Karpas-422 (cell line): ENCODE measurements at regions not wholly inside any gene's neighbourhood (a gene's known extent, or its start where the extent isn't known, plus 50 kb on each side); places are given as distances from the start of the nearest gene placed in this dataset.

ENCODE experiments used
- DNase-seq: peaks from one replicate; pipeline ENCODE4 v3.0.0-alpha.2; 2015
- H2AFZ ChIP-seq: fragments of 200-600 bp; sonication (generic); 2 replicates; pipeline ENCODE4 v1.6.1; 2014; ENCODE audit warnings: antibody characterized with exemption, low read length, mixed read lengths
- H3K27ac ChIP-seq: fragments of 200-600 bp; sonication (generic); 2 replicates; pipeline ENCODE4 v1.5.1; 2014; ENCODE audit warnings: mild to moderate bottlenecking, low read length, moderate library complexity
- H3K27me3 ChIP-seq: fragments of 200-600 bp; sonication (generic); 2 replicates; pipeline ENCODE4 v1.6.1; 2014; ENCODE audit warnings: low read length, mixed read lengths
- H3K36me3 ChIP-seq: fragments of 200-600 bp; sonication (generic); 2 replicates; pipeline ENCODE4 v1.6.1; 2014; ENCODE audit warnings: low read length, mixed read lengths; ENCODE audit not compliant: insufficient read depth
- H3K4me1 ChIP-seq: fragments of 200-600 bp; sonication (generic); 2 replicates; pipeline ENCODE4 v1.6.1; 2014; ENCODE audit warnings: mild to moderate bottlenecking, low read length, mixed read lengths
- H3K4me2 ChIP-seq: fragments of 200-600 bp; sonication (generic); 2 replicates; pipeline ENCODE4 v1.6.1; 2014; ENCODE audit warnings: low read length, low read depth, mild to moderate bottlenecking; ENCODE audit not compliant: poor library complexity, severe bottlenecking
- H3K4me3 ChIP-seq: fragments of 200-600 bp; sonication (generic); 2 replicates; pipeline ENCODE4 v1.5.1; 2014; ENCODE audit warnings: mild to moderate bottlenecking, antibody characterized with exemption, low read length, mixed read lengths
- H3K79me2 ChIP-seq: fragments of 200-600 bp; sonication (generic); 2 replicates; pipeline ENCODE4 v1.6.1; 2014; ENCODE audit warnings: mild to moderate bottlenecking, low read length, mixed read lengths
- H3K9ac ChIP-seq: fragments of 200-600 bp; sonication (generic); 2 replicates; pipeline ENCODE4 v1.6.0; 2014; ENCODE audit warnings: low read length
- H3K9me2 ChIP-seq: fragments of 200-600 bp; sonication (generic), shearing (Covaris generic); replicated peaks from 2 replicates; pipeline ENCODE4 v1.6.0; 2014; ENCODE audit warnings: mild to moderate bottlenecking, low read length, moderate library complexity; ENCODE audit not compliant: insufficient read depth
- H3K9me3 ChIP-seq: fragments of 300-700, 200-600 bp; sonication (generic); 2 replicates; pipeline ENCODE4 v1.6.1; 2014; ENCODE audit warnings: low read length, mixed read lengths
- H4K20me1 ChIP-seq: fragments of 200-600 bp; sonication (generic); 2 replicates; pipeline ENCODE4 v1.6.1; 2014; ENCODE audit warnings: mild to moderate bottlenecking, antibody characterized with exemption, low read length, low read depth; ENCODE audit not compliant: insufficient read depth

DNA sequence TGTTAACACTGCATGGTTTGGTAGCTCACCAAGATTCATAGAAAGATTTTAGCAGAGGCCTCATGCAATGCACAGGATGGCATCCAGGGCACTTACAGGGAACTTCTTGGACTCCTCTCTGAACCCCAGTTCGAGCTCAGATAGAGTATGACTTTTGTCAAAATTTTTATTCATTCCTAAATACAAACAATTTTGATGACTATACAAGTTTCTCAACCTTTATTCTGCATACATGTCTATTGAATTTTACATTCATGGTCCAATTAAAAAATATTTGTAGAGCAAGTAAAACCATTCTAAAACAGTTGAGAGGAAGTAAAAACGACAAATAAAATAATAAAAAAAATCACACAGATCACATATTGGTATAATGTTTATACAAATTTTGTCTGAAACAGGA, 219.0 kb upstream of the MAN1A1 start:
- Histone ChIP-seq H3K36me3 (no peaks in the 10 kb centered on the region), H4K20me1 (no peaks in the 10 kb centered on the region), H3K9me3 (no peaks in the 10 kb centered on the region), H3K4me3 (no peak overlapping the region), H2AFZ (no peak overlapping the region), H3K4me1 (no peaks in the 10 kb centered on the region), H3K27ac (no peak overlapping the region), H3K27me3 (no peaks in the 10 kb centered on the region), H3K9ac (no peak overlapping the region), H3K9me2 (no peaks in the 10 kb centered on the region), H3K4me2 (no peak overlapping the region), H3K79me2 (no peaks in the 10 kb centered on the region)
- no peak for DNase-seq

DNA sequence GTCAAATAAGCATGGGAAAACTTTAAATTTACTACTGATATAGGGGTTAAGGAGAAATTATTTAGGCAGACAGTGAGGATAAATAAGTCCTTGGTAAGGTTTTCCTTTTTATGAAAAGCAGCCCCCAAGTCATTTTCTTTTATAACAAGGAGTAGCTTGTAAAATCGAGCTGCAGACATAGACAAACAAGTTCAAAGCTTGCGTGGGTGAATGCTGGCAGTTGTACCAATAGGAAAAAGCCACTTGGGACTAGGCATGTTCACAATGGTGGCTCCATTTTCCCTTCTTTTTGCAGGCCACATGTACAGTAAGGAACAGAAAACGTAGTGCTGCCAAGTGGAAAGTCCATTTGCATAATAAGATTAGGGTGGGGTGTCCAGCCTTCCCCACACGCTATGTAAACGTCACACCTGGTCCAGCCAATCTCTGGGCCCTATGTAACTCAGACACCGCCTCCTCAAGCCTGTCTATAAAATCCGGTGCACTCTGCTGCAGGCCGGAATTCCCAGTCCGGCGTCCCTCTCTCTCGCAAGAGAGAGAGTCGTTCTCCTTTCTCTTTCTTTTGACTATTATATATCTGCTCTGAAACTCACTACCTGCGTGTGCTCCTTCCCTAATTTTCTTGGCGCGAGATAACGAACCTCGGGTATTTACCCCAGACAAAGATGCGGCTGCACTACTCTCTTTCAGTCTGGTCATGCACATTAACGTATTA, 217.1 kb upstream of the MAN1A1 start:
- Histone ChIP-seq H2AFZ (no peak overlapping the region), H3K9ac (no peak overlapping the region), H3K9me2 (no peaks in the 10 kb centered on the region), H3K9me3 (no peaks in the 10 kb centered on the region), H3K27me3 (no peaks in the 10 kb centered on the region), H3K4me3 (no peak overlapping the region), H3K79me2 (no peaks in the 10 kb centered on the region), H3K4me2 (no peak overlapping the region), H3K27ac (no peak overlapping the region), H4K20me1 (no peaks in the 10 kb centered on the region), H3K36me3 (no peaks in the 10 kb centered on the region), H3K4me1 (no peaks in the 10 kb centered on the region)
- DNase-seq, result no peak

DNA sequence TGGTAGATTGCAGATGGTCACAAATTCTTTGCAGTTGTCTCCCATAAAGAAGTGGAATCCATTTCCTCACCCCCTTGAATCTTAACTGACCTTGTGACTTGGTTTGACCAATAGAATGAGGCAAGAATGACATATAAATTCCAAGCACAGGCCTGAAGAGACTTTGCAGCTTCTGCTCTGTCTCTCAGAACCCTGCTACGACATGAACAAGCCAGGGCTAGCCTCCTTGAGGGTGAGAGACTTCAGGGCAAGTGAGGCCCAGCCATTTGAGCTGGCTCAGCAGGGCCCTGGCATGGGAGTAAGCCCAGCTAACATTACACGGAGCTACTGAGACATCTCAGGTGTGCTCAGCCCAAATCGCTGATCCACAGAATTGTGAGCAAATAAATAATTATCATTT, 216.3 kb upstream of the MAN1A1 start:
- Histone ChIP-seq H3K27me3 (no peaks in the 10 kb centered on the region), H4K20me1 (no peaks in the 10 kb centered on the region), H3K9ac (no peak overlapping the region), H3K79me2 (no peaks in the 10 kb centered on the region), H3K27ac (no peak overlapping the region), H3K9me2 (no peaks in the 10 kb centered on the region), H3K9me3 (no peaks in the 10 kb centered on the region), H2AFZ (no peak overlapping the region), H3K4me1 (no peaks in the 10 kb centered on the region), H3K36me3 (no peaks in the 10 kb centered on the region), H3K4me2 (no peak overlapping the region), H3K4me3 (no peak overlapping the region)
- no peak for DNase-seq

DNA sequence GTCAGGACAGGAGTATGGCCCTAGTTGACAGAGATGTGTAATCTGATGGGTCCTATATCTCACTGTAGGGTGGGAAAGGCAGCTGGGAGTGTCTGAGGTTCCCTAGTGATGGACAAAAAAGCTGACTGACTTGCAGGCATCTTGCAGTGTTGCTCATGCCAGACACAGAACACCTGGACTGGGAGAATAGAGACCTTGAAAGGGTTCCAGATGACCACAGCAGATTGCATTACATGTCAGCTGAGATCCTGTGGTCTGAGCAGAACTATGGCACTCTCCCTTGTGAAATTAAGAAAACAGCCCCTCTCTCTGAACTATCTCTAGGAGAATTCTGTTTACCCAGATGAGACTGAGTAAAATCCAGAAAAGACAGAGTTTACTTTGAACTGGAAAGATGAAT, 212.6 kb upstream of the MAN1A1 start:
- Histone ChIP-seq H4K20me1 (no peaks in the 10 kb centered on the region), H3K9me3 (no peaks in the 10 kb centered on the region), H3K4me1 (no peaks in the 10 kb centered on the region), H3K4me2 (no peak overlapping the region), H3K4me3 (no peak overlapping the region), H3K9me2 (no peaks in the 10 kb centered on the region), H3K27ac (no peak overlapping the region), H3K36me3 (no peaks in the 10 kb centered on the region), H3K79me2 (no peaks in the 10 kb centered on the region), H3K27me3 (no peaks in the 10 kb centered on the region), H3K9ac (no peak overlapping the region), H2AFZ (no peak overlapping the region)
- no peak for DNase-seq

DNA sequence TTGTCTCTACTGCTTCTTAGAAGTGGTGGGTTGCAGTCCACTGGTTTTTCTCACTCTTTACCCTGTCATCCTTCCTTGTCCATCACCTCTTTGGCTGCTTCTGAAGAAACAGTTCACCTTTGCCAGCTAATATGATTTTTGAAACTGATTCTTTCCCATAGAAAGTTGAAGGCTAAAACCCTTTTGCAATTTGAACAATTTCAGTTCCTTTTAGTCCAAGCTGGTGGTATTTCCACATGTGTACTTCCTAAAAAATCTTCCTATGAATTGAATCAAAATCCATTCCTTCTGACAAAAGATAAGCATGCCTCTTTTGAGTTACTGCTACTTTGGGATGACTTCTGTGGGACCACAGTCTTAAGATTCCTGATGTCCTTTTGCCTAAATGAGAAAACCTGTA, 210.0 kb upstream of the MAN1A1 start:
- Histone ChIP-seq H3K79me2 (no peaks in the 10 kb centered on the region), H3K4me2 (no peak overlapping the region), H4K20me1 (no peaks in the 10 kb centered on the region), H3K9ac (no peak overlapping the region), H3K27ac (no peak overlapping the region), H3K4me3 (no peak overlapping the region), H3K36me3 (no peaks in the 10 kb centered on the region), H3K9me2 (no peaks in the 10 kb centered on the region), H3K9me3 (no peaks in the 10 kb centered on the region), H3K4me1 (no peaks in the 10 kb centered on the region), H2AFZ (no peak overlapping the region), H3K27me3 (no peaks in the 10 kb centered on the region)
- DNase-seq, result no peak

DNA sequence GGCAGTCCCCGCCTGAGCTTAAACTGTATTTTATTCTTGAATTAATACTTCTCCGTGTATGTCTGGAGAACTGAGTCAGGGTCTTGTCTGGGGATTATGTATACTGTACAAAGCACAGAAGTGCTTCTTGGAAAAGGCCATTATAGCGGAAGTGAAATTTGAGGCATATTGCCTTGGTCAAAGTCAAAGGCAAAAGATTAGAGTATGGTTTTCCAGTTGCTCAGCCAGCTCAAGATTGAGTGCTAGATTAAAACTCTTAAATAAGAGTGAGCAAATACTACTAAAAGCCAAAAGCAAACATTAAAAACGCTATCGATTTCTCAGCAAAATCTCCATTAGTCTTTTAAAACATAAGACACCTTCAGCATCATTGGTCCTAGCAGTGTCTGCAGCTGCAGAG, 207.7 kb upstream of the MAN1A1 start:
- H3K27ac ChIP-seq, result no peak overlapping the region
- no peak overlapping the region for H3K4me2 ChIP-seq
- no peak overlapping the region for H3K9ac ChIP-seq
- H3K9me2 ChIP-seq, result no peaks in the 10 kb centered on the region
- no peak overlapping the region for H3K4me3 ChIP-seq
- H4K20me1 ChIP-seq, result no peaks in the 10 kb centered on the region
- no peaks in the 10 kb centered on the region for H3K4me1 ChIP-seq
- no peak for DNase-seq
- H2AFZ ChIP-seq, result no peak overlapping the region
- H3K27me3 ChIP-seq, result no peaks in the 10 kb centered on the region
- no peaks in the 10 kb centered on the region for H3K9me3 ChIP-seq
- H3K79me2 ChIP-seq, result no peaks in the 10 kb centered on the region
- H3K36me3 ChIP-seq, result no peaks in the 10 kb centered on the region

DNA sequence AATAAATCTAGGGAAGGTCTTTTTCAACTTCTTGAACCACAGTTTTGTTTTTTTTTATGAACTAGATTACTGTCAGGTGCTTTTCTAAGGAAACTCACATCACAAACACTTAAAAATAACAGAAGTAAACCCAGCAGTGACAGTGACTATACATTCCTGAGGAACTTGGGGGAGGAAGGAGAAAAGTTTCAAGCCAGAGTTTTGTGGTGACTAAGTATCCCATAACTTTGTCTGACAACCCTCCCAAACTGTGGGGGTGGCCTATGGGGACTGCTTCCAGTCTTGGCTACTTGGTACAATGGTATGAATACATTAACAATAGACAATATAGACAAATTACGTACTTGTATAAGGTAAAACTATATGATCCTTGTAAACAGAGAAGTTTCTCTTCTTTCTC, 202.5 kb upstream of the MAN1A1 start:
- Histone ChIP-seq H3K9me2 (no peaks in the 10 kb centered on the region), H3K27ac (no peak overlapping the region), H4K20me1 (no peaks in the 10 kb centered on the region), H3K9ac (no peak overlapping the region), H3K36me3 (no peaks in the 10 kb centered on the region), H3K9me3 (no peaks in the 10 kb centered on the region), H3K4me1 (no peaks in the 10 kb centered on the region), H3K4me2 (no peak overlapping the region), H3K4me3 (no peak overlapping the region), H2AFZ (no peak overlapping the region), H3K27me3 (no peaks in the 10 kb centered on the region), H3K79me2 (no peaks in the 10 kb centered on the region)
- DNase-seq, result no peak

DNA sequence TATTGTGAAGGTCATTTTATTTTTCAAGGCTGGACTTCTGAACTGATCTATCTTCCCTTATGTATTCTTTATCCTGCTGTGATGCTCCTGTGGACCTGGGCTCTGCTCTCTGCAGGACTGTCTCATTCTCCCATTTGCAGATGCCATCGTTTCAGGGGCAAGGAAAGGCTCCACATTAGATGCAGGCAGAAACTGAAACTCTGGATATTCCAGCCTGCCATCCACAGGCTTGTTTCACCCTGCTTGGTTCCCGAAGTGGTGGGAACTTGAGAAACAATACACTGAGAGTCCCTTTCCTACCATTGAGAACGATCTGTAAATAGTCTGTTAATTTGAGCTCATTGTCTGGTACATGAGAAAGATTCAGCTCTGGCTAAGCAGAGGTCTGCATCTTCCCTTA, 197.5 kb upstream of the MAN1A1 start:
- Histone ChIP-seq H3K4me3 (no peak overlapping the region), H3K27me3 (no peaks in the 10 kb centered on the region), H3K4me1 (no peaks in the 10 kb centered on the region), H3K4me2 (no peak overlapping the region), H3K9ac (no peak overlapping the region), H3K36me3 (no peaks in the 10 kb centered on the region), H4K20me1 (no peaks in the 10 kb centered on the region), H3K27ac (no peak overlapping the region), H2AFZ (no peak overlapping the region), H3K79me2 (no peaks in the 10 kb centered on the region), H3K9me2 (0 out of 2 replicates have a peak, but pooled peaks cover 3% of the 10 kb centered on the region), H3K9me3 (no peaks in the 10 kb centered on the region)
- DNase-seq, result no peak
